Breast epithelium (tissue), 4 donors: ENCODE measurements at regions not wholly inside any gene's neighbourhood (a gene's known extent, or its start where the extent isn't known, plus 50 kb on each side); places are given as distances from the start of the nearest gene placed in this dataset.

Source experiments
- DNase-seq, 2 donors: peaks; one replicate each; pipeline ENCODE4 v3.0.0-alpha.2; 2019; ENCODE audit warnings: low spot score in 2 of 2
- H3K27ac ChIP-seq, 2 donors: fragments of 200-600 bp; sonication (generic) in 1 of 2; one replicate each; pipeline ENCODE4 v1.5.1; 2016 to 2019; ENCODE audit warnings: mild to moderate bottlenecking in 1 of 2
- H3K27me3 ChIP-seq, 2 donors: fragments of 200-600 bp; sonication (generic) in 1 of 2; one replicate each; pipeline versions ENCODE4 v1.5.1 to v1.6.0; 2017 to 2019; ENCODE audit warnings: control low read depth in 1 of 2, mild to moderate bottlenecking in 1 of 2
- H3K36me3 ChIP-seq: fragments of 200-600 bp; one replicate; pipeline ENCODE4 v1.5.1; 2019
- H3K4me1 ChIP-seq, 2 donors: fragments of 200-600 bp; sonication (generic); one replicate each; pipeline ENCODE4 v1.5.1; 2016 to 2019; ENCODE audit warnings: control low read depth in 1 of 2
- H3K4me3 ChIP-seq, 3 donors: fragments of 200-600 bp; sonication (generic); 1 replicate in 2 of 3; 2 replicates in 1 of 3; pipeline ENCODE4 v1.5.1; 2016 to 2019; ENCODE audit warnings: mild to moderate bottlenecking in 3 of 3, moderate library complexity in 2 of 3
- H3K9me3 ChIP-seq, 2 donors: fragments of 200-600 bp; sonication (generic) in 1 of 2; one replicate each; pipeline ENCODE4 v1.5.1; 2016 to 2019; ENCODE audit warnings: control low read depth in 1 of 2
- POLR2A ChIP-seq: fragments of 450-650 bp; IDR thresholded peaks from one replicate; pipeline ENCODE4 v1.6.1; 2016; ENCODE audit warnings: antibody characterized with exemption, mild to moderate bottlenecking, moderate library complexity
- POLR2AphosphoS5 ChIP-seq, 3 donors: sonication (generic); formaldehyde crosslinking; IDR thresholded peaks; one replicate each; pipeline ENCODE4 v1.6.1; 2017; ENCODE audit warnings: antibody characterized with exemption in 3 of 3
- intact Hi-C: fragments of 100-400 bp; cut with DNase I; formaldehyde crosslinking; loops from one replicate; pipeline ENCODE4 v1.15.1; 2023; ENCODE audit warnings: low total_unique reads
- TF ChIP-seq, protein P1 (sequence below), 3 donors: fragments of 450-650 bp; IDR thresholded peaks; one replicate each; pipeline ENCODE4 v1.5.1; 2016 to 2017; ENCODE audit warnings: antibody characterized with exemption in 3 of 3, mild to moderate bottlenecking in 3 of 3, moderate library complexity in 3 of 3

DNA sequence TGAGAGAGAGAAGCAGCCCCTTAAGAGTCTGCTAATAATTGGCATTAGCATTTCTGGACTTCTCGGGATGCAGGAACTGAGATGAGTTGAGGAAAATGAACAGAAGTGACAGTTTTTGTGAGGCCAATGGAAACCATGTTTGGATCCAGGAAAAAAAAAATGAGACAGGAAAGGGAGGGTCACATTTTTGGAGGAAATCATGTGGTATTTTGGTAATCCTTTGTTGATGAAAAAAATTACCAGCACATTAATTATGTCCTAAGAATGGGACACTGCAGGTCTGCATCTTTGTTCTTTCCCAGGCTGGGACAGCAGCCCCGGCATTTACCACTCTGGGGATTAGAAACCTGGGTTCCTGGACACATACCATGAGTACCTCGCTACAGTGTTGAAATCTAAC lies 109.9 kb upstream of the ZFHX3 start:
- H3K36me3 ChIP-seq: no peaks in the 10 kb centered on the region
- no peaks in the 10 kb centered on the region for H3K9me3 ChIP-seq
- TF ChIP-seq POLR2AphosphoS5 (IDR thresholded peaks at IDR 0.05) (no peak), POLR2A (no peak)
- TF ChIP-seq, protein P1, sequence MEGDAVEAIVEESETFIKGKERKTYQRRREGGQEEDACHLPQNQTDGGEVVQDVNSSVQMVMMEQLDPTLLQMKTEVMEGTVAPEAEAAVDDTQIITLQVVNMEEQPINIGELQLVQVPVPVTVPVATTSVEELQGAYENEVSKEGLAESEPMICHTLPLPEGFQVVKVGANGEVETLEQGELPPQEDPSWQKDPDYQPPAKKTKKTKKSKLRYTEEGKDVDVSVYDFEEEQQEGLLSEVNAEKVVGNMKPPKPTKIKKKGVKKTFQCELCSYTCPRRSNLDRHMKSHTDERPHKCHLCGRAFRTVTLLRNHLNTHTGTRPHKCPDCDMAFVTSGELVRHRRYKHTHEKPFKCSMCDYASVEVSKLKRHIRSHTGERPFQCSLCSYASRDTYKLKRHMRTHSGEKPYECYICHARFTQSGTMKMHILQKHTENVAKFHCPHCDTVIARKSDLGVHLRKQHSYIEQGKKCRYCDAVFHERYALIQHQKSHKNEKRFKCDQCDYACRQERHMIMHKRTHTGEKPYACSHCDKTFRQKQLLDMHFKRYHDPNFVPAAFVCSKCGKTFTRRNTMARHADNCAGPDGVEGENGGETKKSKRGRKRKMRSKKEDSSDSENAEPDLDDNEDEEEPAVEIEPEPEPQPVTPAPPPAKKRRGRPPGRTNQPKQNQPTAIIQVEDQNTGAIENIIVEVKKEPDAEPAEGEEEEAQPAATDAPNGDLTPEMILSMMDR (IDR thresholded peaks at IDR 0.05): no peak
- H3K27me3 ChIP-seq: no peaks in the 10 kb centered on the region
- H3K27ac ChIP-seq: no peak overlapping the region
- H3K4me1 ChIP-seq: no peaks in the 10 kb centered on the region
- H3K4me3 ChIP-seq: no peak overlapping the region
- DNase-seq: no peak
- intact Hi-C loops: no loop called here

DNA sequence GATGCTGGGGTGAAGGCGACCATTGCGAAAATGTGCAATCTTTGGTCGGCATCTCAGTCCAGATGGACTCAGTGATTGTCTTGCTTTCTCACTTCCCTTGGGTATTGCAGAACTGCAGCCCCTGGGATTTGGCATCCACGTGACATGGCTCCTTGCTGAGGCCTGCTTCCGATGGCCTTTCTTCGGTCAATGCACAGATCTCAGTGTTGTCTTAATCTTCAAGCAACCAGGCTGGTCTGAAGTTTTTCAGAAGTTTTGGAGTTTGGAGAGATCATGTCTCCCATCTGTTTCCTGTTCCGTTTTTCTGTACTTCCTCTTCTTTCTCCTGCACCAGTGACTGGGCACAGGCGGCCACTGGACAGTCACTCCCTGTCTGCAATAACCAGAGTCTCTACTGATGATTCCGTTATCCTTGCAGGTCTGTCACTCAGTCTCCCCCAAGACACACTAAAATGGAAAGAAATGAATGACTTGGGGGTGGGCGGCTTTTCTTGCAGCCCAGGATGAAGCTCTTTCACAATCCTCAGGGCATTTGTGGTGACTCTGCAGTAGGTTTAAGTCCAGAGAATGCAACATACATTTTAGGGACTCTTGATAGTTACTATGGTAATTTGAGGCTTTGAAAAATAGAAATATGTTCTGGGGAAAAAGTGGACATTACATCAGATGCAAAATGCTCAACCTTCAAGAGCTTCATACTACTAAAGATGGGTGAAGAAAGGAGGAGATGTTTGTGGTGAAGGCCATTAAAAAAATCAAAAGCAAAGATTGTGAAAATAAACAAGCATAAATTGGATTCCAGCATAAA lies 106.3 kb upstream of the ZFHX3 start:
- DNase-seq: no peak
- H3K4me3 ChIP-seq: no peak overlapping the region
- intact Hi-C loops: no loop called here
- no peaks in the 10 kb centered on the region for H3K36me3 ChIP-seq
- no peaks in the 10 kb centered on the region for H3K27me3 ChIP-seq
- H3K9me3 ChIP-seq: no peaks in the 10 kb centered on the region
- H3K4me1 ChIP-seq: no peaks in the 10 kb centered on the region
- H3K27ac ChIP-seq: peak overlapping the region in 1 of 2 donors; percentile 9
- TF ChIP-seq POLR2AphosphoS5 (IDR thresholded peaks at IDR 0.05) (no peak), POLR2A (no peak)
- TF ChIP-seq, protein P1 (IDR thresholded peaks at IDR 0.05): no peak

DNA sequence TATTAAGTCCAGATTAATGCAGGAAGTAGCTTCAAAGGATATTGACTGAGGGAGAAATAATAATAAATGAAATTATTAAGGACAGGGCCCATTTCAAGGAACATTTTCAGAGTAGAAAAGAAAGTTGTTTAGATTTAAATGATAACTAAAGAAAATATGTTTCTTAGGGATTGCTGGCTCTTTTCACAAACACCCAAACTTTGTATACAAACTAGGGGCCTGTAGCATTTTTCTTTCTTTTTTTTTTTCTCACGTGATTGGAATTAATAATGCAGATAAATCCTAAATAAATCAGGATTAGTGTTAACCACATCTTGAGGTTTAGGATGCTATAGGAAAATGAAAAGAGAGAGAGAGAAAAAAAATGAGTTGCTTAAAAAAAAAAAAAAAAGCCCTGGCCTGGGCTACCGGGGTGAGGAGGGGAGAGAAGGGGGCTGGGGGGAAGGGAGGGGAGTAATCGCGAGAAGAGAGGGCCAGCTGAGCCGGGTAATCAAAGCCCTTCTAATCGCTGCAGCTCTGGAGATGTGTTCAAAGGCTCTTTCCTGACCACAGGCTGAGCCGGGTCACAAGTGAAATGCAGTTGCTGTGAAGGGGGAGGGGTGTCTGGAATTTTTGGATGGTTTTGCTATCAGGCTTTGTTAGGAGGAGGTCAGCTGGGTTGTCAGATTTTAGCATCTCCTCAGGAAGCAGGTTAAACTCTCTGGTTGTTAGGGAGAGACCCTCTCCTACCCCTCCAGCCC lies 104.6 kb upstream of the ZFHX3 start:
- H3K4me3 ChIP-seq: no peak overlapping the region
- intact Hi-C loops: no loop called here
- TF ChIP-seq, protein P1 (IDR thresholded peaks at IDR 0.05): no peak
- TF ChIP-seq POLR2A: no peak
- TF ChIP-seq POLR2AphosphoS5 (IDR thresholded peaks at IDR 0.05): no peak
- no peaks in the 10 kb centered on the region for H3K9me3 ChIP-seq
- no peaks in the 10 kb centered on the region for H3K36me3 ChIP-seq
- H3K27me3 ChIP-seq: no peaks in the 10 kb centered on the region
- no peaks in the 10 kb centered on the region for H3K4me1 ChIP-seq
- H3K27ac ChIP-seq: peak overlapping the region in 1 of 2 donors; percentile 12
- no peak for DNase-seq

DNA sequence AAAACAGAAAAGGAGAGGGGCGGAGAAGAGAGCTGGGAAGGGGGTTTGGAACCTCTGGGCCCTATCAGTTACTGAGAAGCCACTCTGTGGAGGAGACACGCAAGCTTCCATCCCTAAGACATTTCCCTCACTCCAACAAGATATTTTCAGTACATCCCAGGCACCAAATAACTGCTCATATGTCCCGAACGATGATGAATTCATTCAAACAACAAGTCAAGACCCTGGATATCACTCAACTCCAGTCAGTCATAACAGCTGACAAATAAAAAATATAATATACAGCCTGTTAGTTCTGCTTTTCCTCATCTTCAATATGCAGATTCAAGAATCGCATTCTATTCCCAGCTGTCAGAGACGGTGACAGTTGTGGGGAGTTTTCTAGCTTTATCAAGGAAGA lies 104.0 kb upstream of the ZFHX3 start:
- H3K4me1 ChIP-seq: no peaks in the 10 kb centered on the region
- H3K36me3 ChIP-seq: no peaks in the 10 kb centered on the region
- intact Hi-C loops: no loop called here
- no peak overlapping the region for H3K27ac ChIP-seq
- H3K4me3 ChIP-seq: no peak overlapping the region
- TF ChIP-seq POLR2A: no peak
- no peak for DNase-seq
- H3K27me3 ChIP-seq: no peaks in the 10 kb centered on the region
- H3K9me3 ChIP-seq: no peaks in the 10 kb centered on the region

DNA sequence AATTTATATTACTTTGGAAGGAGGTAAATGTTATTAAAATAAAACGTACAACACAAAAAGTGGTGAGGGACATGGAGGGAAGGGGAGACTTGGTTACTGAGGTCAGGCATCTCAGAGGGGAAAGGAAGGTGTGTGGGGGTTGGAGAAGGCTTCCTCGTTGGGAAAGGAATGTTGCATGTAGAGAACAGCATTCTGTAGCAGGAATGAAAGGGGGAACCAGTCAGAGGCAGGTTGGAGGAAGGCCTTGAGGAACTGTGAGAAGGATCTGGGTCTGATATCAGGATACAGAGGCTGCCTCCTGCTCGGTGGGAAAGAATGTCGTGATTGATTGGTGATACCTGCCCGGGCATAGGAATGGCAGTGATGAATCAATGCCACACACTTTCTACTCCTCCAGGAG lies 103.3 kb upstream of the ZFHX3 start:
- no peak overlapping the region for H3K4me3 ChIP-seq
- no peaks in the 10 kb centered on the region for H3K27me3 ChIP-seq
- no peaks in the 10 kb centered on the region for H3K4me1 ChIP-seq
- no peak overlapping the region for H3K27ac ChIP-seq
- DNase-seq: no peak
- TF ChIP-seq POLR2AphosphoS5 (IDR thresholded peaks at IDR 0.05) (no peak), POLR2A (no peak)
- TF ChIP-seq, protein P1 (IDR thresholded peaks at IDR 0.05): no peak
- no peaks in the 10 kb centered on the region for H3K9me3 ChIP-seq
- H3K36me3 ChIP-seq: no peaks in the 10 kb centered on the region
- intact Hi-C loops: no loop called here
